ENCODE measurements at regions not wholly inside any gene's neighbourhood (a gene's known extent, or its start where the extent isn't known, plus 50 kb on each side); places are given as distances from the start of the nearest gene placed in this dataset.

GRCh38 chr5:41621420-41621819 lies 111.0 kb upstream of the PLCXD3 start:
- no peak for TF ChIP-seq ZFX (IDR thresholded peaks at IDR 0.05)
- TF ChIP-seq CTCF (conservative IDR thresholded peaks at IDR 0.05), result no peak
- H3K27ac ChIP-seq, result no peak overlapping the region

- TF ChIP-seq ZFX (IDR thresholded peaks at IDR 0.05) (no peak), CTCF (conservative IDR thresholded peaks at IDR 0.05) (no peak)
- no peak overlapping the region for H3K27ac ChIP-seq
Observed at GRCh38 chr5:41617843-41618515, 107.6 kb upstream of the PLCXD3 start.

- no peak overlapping the region for H3K27ac ChIP-seq
- TF ChIP-seq CTCF (conservative IDR thresholded peaks at IDR 0.05), result no peak
- TF ChIP-seq ZFX (IDR thresholded peaks at IDR 0.05), result no peak
Observed at GRCh38 chr5:41610386-41610785, 100.0 kb upstream of the PLCXD3 start.

GRCh38 chr5:41600731-41601130 lies 90.3 kb upstream of the PLCXD3 start:
- TF ChIP-seq CTCF (conservative IDR thresholded peaks at IDR 0.05), result no peak
- no peak for TF ChIP-seq ZFX (IDR thresholded peaks at IDR 0.05)
- H3K27ac ChIP-seq, result no peak overlapping the region

- TF ChIP-seq ZFX (IDR thresholded peaks at IDR 0.05), result no peak
- no peak for TF ChIP-seq CTCF (conservative IDR thresholded peaks at IDR 0.05)
- no peak overlapping the region for H3K27ac ChIP-seq
Observed at GRCh38 chr5:41598011-41598410, 87.6 kb upstream of the PLCXD3 start.

- H3K27ac ChIP-seq, result no peak overlapping the region
- TF ChIP-seq ZFX (IDR thresholded peaks at IDR 0.05), result no peak
- no peak for TF ChIP-seq CTCF (conservative IDR thresholded peaks at IDR 0.05)
Observed at GRCh38 chr5:41587668-41588067, 77.3 kb upstream of the PLCXD3 start.

GRCh38 chr5:41575110-41575779 lies 64.8 kb upstream of the PLCXD3 start:
- H3K27ac ChIP-seq, result no peak overlapping the region
- TF ChIP-seq CTCF (conservative IDR thresholded peaks at IDR 0.05) (no peak), ZFX (IDR thresholded peaks at IDR 0.05) (no peak)
